Heart left ventricle (tissue), 16 donors: ENCODE measurements at regions not wholly inside any gene's neighbourhood (a gene's known extent, or its start where the extent isn't known, plus 50 kb on each side); places are given as distances from the start of the nearest gene placed in this dataset.

Experiments
- ATAC-seq, 4 donors: fragments of 200-7000 bp; cut with Tn5 transposase; one replicate each; pipeline ENCODE4 v1.9.1; 2020 to 2022; ENCODE audit warnings: moderate library complexity in 4 of 4, mild to moderate bottlenecking in 3 of 4, moderate number of reproducible peaks in 1 of 4
- DNase-seq, 5 donors: peaks; one replicate each; pipeline ENCODE4 v3.0.0-alpha.2; 2020
- H3K27ac ChIP-seq, 12 donors: fragments of 200-600 bp; sonication (generic) in 4 of 12; one replicate each; pipeline versions ENCODE4 v1.5.0 to v1.8.0; 2016 to 2022; ENCODE audit warnings: mild to moderate bottlenecking in 2 of 12
- H3K27me3 ChIP-seq, 9 donors: fragments of 200-600 bp; sonication (generic) in 2 of 9; one replicate each; pipeline versions ENCODE4 v1.5.1 to v1.8.0; 2016 to 2022; ENCODE audit warnings: mild to moderate bottlenecking in 3 of 9
- H3K36me3 ChIP-seq, 9 donors: fragments of 200-600 bp; sonication (generic) in 2 of 9; one replicate each; pipeline versions ENCODE4 v1.5.0 to v1.8.0; 2018 to 2022; ENCODE audit warnings: mild to moderate bottlenecking in 2 of 9
- H3K4me1 ChIP-seq, 12 donors: fragments of 200-600 bp; sonication (generic) in 4 of 12; one replicate each; pipeline versions ENCODE4 v1.5.0 to v1.8.0; 2016 to 2022; ENCODE audit warnings: mild to moderate bottlenecking in 3 of 12
- H3K4me3 ChIP-seq, 12 donors: fragments of 200-600 bp; sonication (generic) in 4 of 12; one replicate each; pipeline versions ENCODE4 v1.5.0 to v1.8.0; 2017 to 2022; ENCODE audit warnings: mild to moderate bottlenecking in 9 of 12, moderate library complexity in 4 of 12
- H3K9me3 ChIP-seq, 12 donors: fragments of 200-600 bp; sonication (generic) in 4 of 12; one replicate each; pipeline versions ENCODE4 v1.5.0 to v1.8.0; 2016 to 2022; ENCODE audit warnings: mild to moderate bottlenecking in 1 of 12
- CTCF ChIP-seq, 12 donors: fragments of 200-600 bp; sonication (generic) in 4 of 12; IDR thresholded peaks; one replicate each; pipeline versions ENCODE4 v1.5.0 to v1.8.0; 2018 to 2022; ENCODE audit warnings: antibody characterized with exemption in 12 of 12, mild to moderate bottlenecking in 5 of 12
- POLR2A ChIP-seq, 2 donors: fragments of 450-650 bp; IDR thresholded peaks; one replicate each; pipeline ENCODE4 v1.6.1; 2017; ENCODE audit warnings: antibody characterized with exemption in 2 of 2, mild to moderate bottlenecking in 2 of 2, moderate library complexity in 2 of 2
- WGBS, 4 donors: extraction: QIAGEN DNeasy Blood & Tissue Kit in 2 of 4; methylation state at CpG; one replicate each; pipeline versions ENCODE4 v1.1.5 to v1.1.7; 2013 to 2018; 5-methylcytosine and 5-hydroxymethylcytosine counted together
- intact Hi-C, 10 donors: fragments of 100-400 bp; cut with DNase I; formaldehyde crosslinking; loops; one replicate each; pipeline versions ENCODE4 v1.11.1 to v1.14.2; 2022
- donor health status: ischemic (EF 13 %, LVEDD 7.1; RV severe dilation, severe dysfunction).
- donor health status: healthy with polysubstance abuse.
- donor health status: DM: no; HTN: yes; CAD: no.
- donor health status: DM: no; HTN: no; CAD: no.
- donor health status: ischemic (EF 25% LVEDD 6.9; RV normal size, moderate dysfunction).
- donor health status: ischemic (EF 25% LVEDD 5.7; RV mildly dilated, moderate dysfunction).
- donor health status: healthy.
- donor health status: DM: yes; HTN: yes; CAD: no.
- donor health status: ischemic (EF 35%, LVEDD 5.7; RV mildly dilated, moderate dysfunction).
- donor health status: nonischemic (EF 11% LVEDD 7.7; RV severe dilation, severe dysfunction).
- donor health status: DM: yes; HTN: yes; CAD: no.
- donor health status: PGD.
- donor health status: ischemic (EF 29% LVEDD 5.4; RV normal size, mild dysfunction).
- donor health status: nonischemic (EF 23%, LVEDD 6.1; RV moderate dilation, normal function).

GRCh38 chr15:38945551-38946298, 381.1 kb upstream of the RASGRP1 start:
- DNase-seq (no peak), ATAC-seq (no peak)
- no peak overlapping the region for H3K4me3 ChIP-seq
- no peaks in the 10 kb centered on the region for H3K4me1 ChIP-seq
- intact Hi-C loops = no loop called here
- H3K27ac ChIP-seq = no peak overlapping the region
- TF ChIP-seq POLR2A (IDR thresholded peaks at IDR 0.05) = no peak
- no peak for TF ChIP-seq CTCF (IDR thresholded peaks at IDR 0.05)
- no peaks in the 10 kb centered on the region for H3K27me3 ChIP-seq
- WGBS, 4 donors = 72 to 78% (median 75%) methylated on average over 5 of the region's 5 CpGs
- H3K36me3 ChIP-seq = no peaks in the 10 kb centered on the region
- H3K9me3 ChIP-seq = no peaks in the 10 kb centered on the region

DNA sequence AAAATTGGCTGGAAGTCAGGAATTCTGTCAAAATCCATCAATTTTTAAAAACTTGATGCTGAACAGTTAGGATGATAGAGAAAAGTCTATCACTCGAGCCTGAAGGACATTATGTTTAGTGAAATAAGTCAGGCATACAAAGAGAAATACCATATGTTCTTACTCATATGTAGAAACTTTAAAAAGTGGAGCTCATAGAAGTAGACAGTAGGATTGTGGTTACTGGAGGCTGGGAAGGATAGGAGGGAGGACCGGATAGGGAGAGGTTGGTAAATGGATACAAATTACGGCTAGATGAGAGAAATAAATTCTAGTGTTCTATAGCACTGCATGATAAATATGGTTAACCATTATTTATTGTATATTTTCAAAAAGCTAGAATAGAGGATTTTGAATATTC, 389.5 kb upstream of the RASGRP1 start:
- H3K27ac ChIP-seq = no peak overlapping the region
- no peak for ATAC-seq
- WGBS, 4 donors = 79 to 89% (median 89%) methylated on average over 3 of the region's 3 CpGs

GRCh38 chr15:38961456-38961855, 396.8 kb upstream of the RASGRP1 start:
- H3K4me1 ChIP-seq = peaks cover 0 to 7% (median 0%) of the 10 kb centered on the region in 12 donors
- intact Hi-C loops = no loop called here
- 59 to 72% (median 65%) methylated on average over 2 of the region's 2 CpGs for WGBS, 4 donors
- DNase-seq = no peak
- H3K9me3 ChIP-seq = peaks cover 0 to 3% (median 0%) of the 10 kb centered on the region in 12 donors
- no peak overlapping the region for H3K27ac ChIP-seq
- H3K36me3 ChIP-seq = no peaks in the 10 kb centered on the region
- H3K27me3 ChIP-seq = no peaks in the 10 kb centered on the region
- no peak overlapping the region for H3K4me3 ChIP-seq
- no peak for ATAC-seq
- TF ChIP-seq POLR2A (IDR thresholded peaks at IDR 0.05) (no peak), CTCF (IDR thresholded peaks at IDR 0.05) (no peak)

More for the DNA sequence above, 389.5 kb upstream of the RASGRP1 start:
- no peak for DNase-seq
- Histone ChIP-seq H3K4me3 (no peak overlapping the region), H3K9me3 (peaks cover 0 to under 1% (median 0%) of the 10 kb centered on the region in 12 donors), H3K4me1 (no peaks in the 10 kb centered on the region), H3K27me3 (no peaks in the 10 kb centered on the region), H3K36me3 (no peaks in the 10 kb centered on the region)
- TF ChIP-seq CTCF (IDR thresholded peaks at IDR 0.05) = no peak
- no peak for TF ChIP-seq POLR2A (IDR thresholded peaks at IDR 0.05)
- intact Hi-C loops = loop anchor here in 1 of 10 donors (2.0 kb wide), 1 partner anchor 33 kb away; no protein-coding TSS in a partner anchor

GRCh38 chr15:38961931-38962330, 397.3 kb upstream of the RASGRP1 start:
- intact Hi-C loops = no loop called here
- H3K4me1 ChIP-seq = peaks cover 0 to 7% (median 0%) of the 10 kb centered on the region in 12 donors
- 57 to 72% (median 66%) methylated on average over 2 of the region's 2 CpGs for WGBS, 4 donors
- DNase-seq = no peak
- H3K4me3 ChIP-seq = no peak overlapping the region
- no peak overlapping the region for H3K27ac ChIP-seq
- TF ChIP-seq POLR2A (IDR thresholded peaks at IDR 0.05) (no peak), CTCF (IDR thresholded peaks at IDR 0.05) (no peak)
- H3K36me3 ChIP-seq = no peaks in the 10 kb centered on the region
- H3K27me3 ChIP-seq = no peaks in the 10 kb centered on the region
- ATAC-seq = no peak
- H3K9me3 ChIP-seq = peaks cover 0 to 3% (median 0%) of the 10 kb centered on the region in 12 donors
